ENCODE measurements at regions not wholly inside any gene's neighbourhood (a gene's known extent, or its start where the extent isn't known, plus 50 kb on each side); places are given as distances from the start of the nearest gene placed in this dataset.

GRCh38 chr2:83602753-83603152, 856.3 kb downstream of the SUCLG1 start:
- intact Hi-C loops (cut with DNase I), result no loop called here
- Histone ChIP-seq H3K9ac (ENCODE audit: low read depth in 2 of 2, low read length in 2 of 2) (no peak overlapping the region), H3K4me3 (no peak overlapping the region), H3K36me3 (no peaks in the 10 kb centered on the region), H3K27ac (no peak overlapping the region), H3K4me1 (no peaks in the 10 kb centered on the region), H3K27me3 (no peaks in the 10 kb centered on the region), H3K9me3 (no peaks in the 10 kb centered on the region)
- no peak for TF ChIP-seq CTCF (IDR thresholded peaks at IDR 0.05)
- no peak for DNase-seq

GRCh38 chr2:83596592-83597282, 862.3 kb downstream of the SUCLG1 start:
- no peaks in the 10 kb centered on the region for H3K27me3 ChIP-seq
- H3K9ac ChIP-seq (ENCODE audit: low read depth in 2 of 2, low read length in 2 of 2), result no peak overlapping the region
- DNase-seq, result no peak
- intact Hi-C loops (cut with DNase I), result no loop called here
- no peak for TF ChIP-seq CTCF (IDR thresholded peaks at IDR 0.05)
- no peaks in the 10 kb centered on the region for H3K9me3 ChIP-seq
- H3K36me3 ChIP-seq, result no peaks in the 10 kb centered on the region
- H3K27ac ChIP-seq, result no peak overlapping the region
- no peaks in the 10 kb centered on the region for H3K4me1 ChIP-seq
- H3K4me3 ChIP-seq, result no peak overlapping the region

GRCh38 chr2:83595926-83596325, 863.2 kb downstream of the SUCLG1 start:
- no peaks in the 10 kb centered on the region for H3K9me3 ChIP-seq
- intact Hi-C loops (cut with DNase I), result no loop called here
- no peak overlapping the region for H3K4me3 ChIP-seq
- H3K27me3 ChIP-seq, result no peaks in the 10 kb centered on the region
- H3K9ac ChIP-seq (ENCODE audit: low read depth in 2 of 2, low read length in 2 of 2), result no peak overlapping the region
- no peak for DNase-seq
- H3K27ac ChIP-seq, result no peak overlapping the region
- H3K36me3 ChIP-seq, result no peaks in the 10 kb centered on the region
- no peak for TF ChIP-seq CTCF (IDR thresholded peaks at IDR 0.05)
- no peaks in the 10 kb centered on the region for H3K4me1 ChIP-seq

- no peak overlapping the region for H3K9ac ChIP-seq (ENCODE audit: low read depth in 2 of 2, low read length in 2 of 2)
- H3K36me3 ChIP-seq, result no peaks in the 10 kb centered on the region
- no peak overlapping the region for H3K27ac ChIP-seq
- no peak for DNase-seq
- H3K27me3 ChIP-seq, result no peaks in the 10 kb centered on the region
- no peak overlapping the region for H3K4me3 ChIP-seq
- TF ChIP-seq CTCF (IDR thresholded peaks at IDR 0.05), result no peak
- H3K4me1 ChIP-seq, result no peaks in the 10 kb centered on the region
- intact Hi-C loops (cut with DNase I), result no loop called here
- no peaks in the 10 kb centered on the region for H3K9me3 ChIP-seq
Measured at GRCh38 chr2:83595121-83595690, 863.9 kb downstream of the SUCLG1 start.

- intact Hi-C loops (cut with DNase I), result no loop called here
- Histone ChIP-seq H3K4me3 (no peak overlapping the region), H3K9me3 (no peaks in the 10 kb centered on the region), H3K9ac (ENCODE audit: low read depth in 2 of 2, low read length in 2 of 2) (no peak overlapping the region), H3K27me3 (no peaks in the 10 kb centered on the region), H3K4me1 (no peaks in the 10 kb centered on the region), H3K27ac (no peak overlapping the region), H3K36me3 (no peaks in the 10 kb centered on the region)
- no peak for DNase-seq
- TF ChIP-seq CTCF (IDR thresholded peaks at IDR 0.05), result no peak
Measured at GRCh38 chr2:83594241-83595120, 864.6 kb downstream of the SUCLG1 start.
